Muscle layer of colon (tissue), 2 donors: ENCODE measurements at regions not wholly inside any gene's neighbourhood (a gene's known extent, or its start where the extent isn't known, plus 50 kb on each side); places are given as distances from the start of the nearest gene placed in this dataset.

Experiments
- H3K27ac ChIP-seq: one replicate; pipeline ENCODE4 v1.7.0; 2013; ENCODE audit warnings: low read depth, mild to moderate bottlenecking, low read length, moderate library complexity
- H3K27me3 ChIP-seq, 2 donors: one replicate each; pipeline ENCODE4 v1.7.0; 2013; ENCODE audit warnings: low read length in 2 of 2, mild to moderate bottlenecking in 2 of 2; ENCODE audit not compliant: insufficient read depth in 2 of 2, control insufficient read depth in 1 of 2
- H3K36me3 ChIP-seq: one replicate; pipeline ENCODE4 v1.7.0; 2013; ENCODE audit warnings: mild to moderate bottlenecking, low read length; ENCODE audit not compliant: insufficient read depth
- H3K4me1 ChIP-seq: one replicate; pipeline ENCODE4 v1.7.0; 2013; ENCODE audit warnings: mild to moderate bottlenecking, low read length; ENCODE audit not compliant: insufficient read depth
- H3K4me3 ChIP-seq, 2 donors: one replicate each; pipeline ENCODE4 v1.7.0; 2013; ENCODE audit warnings: low read length in 2 of 2, low read depth in 1 of 2, mild to moderate bottlenecking in 1 of 2, moderate library complexity in 1 of 2
- H3K9ac ChIP-seq: one replicate; pipeline ENCODE4 v1.7.0; 2013; ENCODE audit warnings: low read length
- H3K9me3 ChIP-seq: one replicate; pipeline ENCODE4 v1.7.0; 2013; ENCODE audit warnings: mild to moderate bottlenecking, low read length
- donor health status: abdominal sarcoma.
- donor health status: Adenocarcinoma of cecum.

- H3K27me3 ChIP-seq = no peaks in the 10 kb centered on the region
- H3K27ac ChIP-seq = no peak overlapping the region
- no peak overlapping the region for H3K4me3 ChIP-seq
- no peaks in the 10 kb centered on the region for H3K36me3 ChIP-seq
- H3K4me1 ChIP-seq = peaks cover 16% of the 10 kb centered on the region
- H3K9ac ChIP-seq = no peak overlapping the region
- no peaks in the 10 kb centered on the region for H3K9me3 ChIP-seq
These were observed 52.8 kb upstream of the IFFO2 start for GRCh38 chr1:19009126-19009881.

DNA sequence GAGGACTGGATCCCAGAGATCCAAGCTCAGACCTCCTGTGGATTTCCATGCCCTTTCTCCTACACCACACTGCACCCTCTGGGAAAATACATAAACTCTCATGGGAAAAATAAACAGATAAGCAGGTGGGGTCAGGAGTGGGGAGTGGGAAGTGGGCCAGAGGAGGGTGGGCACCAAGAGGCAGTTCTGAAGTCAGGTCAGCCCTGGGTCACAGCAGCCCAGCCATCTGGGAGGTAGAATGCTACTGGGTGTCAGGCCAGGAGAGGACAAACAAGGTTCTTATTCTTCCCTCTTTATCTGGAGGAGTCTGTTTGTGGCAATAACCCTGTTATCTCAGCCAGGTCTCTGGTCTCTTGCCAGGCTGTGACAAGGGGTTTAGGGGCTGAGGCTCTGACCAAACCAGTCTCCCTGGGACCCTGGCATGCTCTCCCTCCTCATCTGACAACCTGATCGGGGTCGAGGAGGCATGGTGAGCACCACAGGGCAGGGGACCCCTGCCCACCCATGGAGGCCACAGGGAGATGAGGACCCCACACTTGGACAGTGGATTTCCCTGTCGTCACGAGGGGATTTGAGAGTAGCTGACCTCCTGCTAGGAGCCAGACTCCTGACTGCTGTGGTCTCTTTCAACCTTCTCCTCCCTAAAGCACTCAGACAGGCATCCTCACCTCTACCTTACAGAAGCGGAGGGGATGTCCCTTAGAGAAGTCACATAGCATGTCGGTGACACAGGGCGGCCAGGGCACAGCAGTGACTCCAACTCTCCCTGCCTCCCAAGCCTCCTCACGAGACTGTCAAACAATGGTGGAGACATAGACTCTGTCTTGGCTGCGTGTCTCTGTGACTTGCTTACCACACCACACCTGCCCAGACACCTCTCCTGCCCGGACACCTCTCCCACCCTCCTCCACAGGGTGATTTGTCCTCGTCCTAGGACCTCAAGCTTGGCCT lies 51.3 kb upstream of the IFFO2 start:
- H3K27ac ChIP-seq = no peak overlapping the region
- no peaks in the 10 kb centered on the region for H3K27me3 ChIP-seq
- H3K9ac ChIP-seq = no peak overlapping the region
- no peaks in the 10 kb centered on the region for H3K9me3 ChIP-seq
- H3K4me1 ChIP-seq = peaks cover 16% of the 10 kb centered on the region
- H3K4me3 ChIP-seq = no peak overlapping the region
- H3K36me3 ChIP-seq = no peaks in the 10 kb centered on the region

- Histone ChIP-seq H3K9me3 (no peaks in the 10 kb centered on the region), H3K4me3 (no peak overlapping the region), H3K27me3 (no peaks in the 10 kb centered on the region), H3K36me3 (no peaks in the 10 kb centered on the region), H3K9ac (no peak overlapping the region), H3K4me1 (peaks cover 15% of the 10 kb centered on the region), H3K27ac (no peak overlapping the region)
These were observed 50.4 kb upstream of the IFFO2 start for GRCh38 chr1:19006837-19007271.
